ENCODE measurements at regions not wholly inside any gene's neighbourhood (a gene's known extent, or its start where the extent isn't known, plus 50 kb on each side); places are given as distances from the start of the nearest gene placed in this dataset.
A peak's percentile ranks its signal among the peaks of the same experiment; 100 is the strongest.

DNA sequence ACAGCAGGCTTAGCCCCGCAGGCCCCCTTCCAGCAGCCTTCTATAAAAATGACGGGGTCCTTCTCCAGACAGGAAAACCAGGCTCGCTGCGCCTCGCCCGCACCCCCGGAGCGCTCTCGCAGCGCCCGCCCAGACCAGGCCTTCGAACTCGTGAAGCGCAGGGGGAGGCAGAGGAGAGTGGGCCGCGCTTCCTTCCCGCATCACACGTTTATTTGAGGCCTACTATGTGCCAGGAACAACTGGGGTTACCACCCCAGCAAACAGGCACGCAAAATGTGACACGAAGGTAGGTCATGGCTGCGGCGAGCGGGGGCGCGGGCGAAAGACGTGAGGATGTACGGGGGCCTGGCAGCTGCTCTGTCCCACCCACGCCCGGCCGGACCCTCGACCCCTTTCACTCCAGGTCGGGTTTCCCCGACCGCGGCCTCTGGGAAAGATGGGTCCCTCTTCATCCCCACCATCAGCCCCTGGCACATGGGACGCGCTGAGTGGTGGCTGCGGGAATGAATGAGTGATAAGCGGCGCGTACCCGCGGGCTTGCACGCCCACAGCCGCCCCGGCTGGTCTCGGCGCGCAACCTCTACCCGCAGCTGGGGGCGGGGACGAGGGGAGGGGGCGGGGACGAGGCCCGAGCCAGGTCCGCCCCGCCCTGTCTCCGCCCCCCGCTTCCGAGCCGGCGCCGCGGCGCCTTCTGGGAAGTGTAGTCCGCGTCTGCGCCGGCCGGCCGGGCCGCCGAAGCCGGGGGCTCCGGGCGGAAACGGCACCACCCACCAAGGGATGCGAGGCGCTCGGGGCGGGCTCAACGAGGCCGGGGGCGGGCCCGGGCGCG lies 59.1 kb downstream of the ZNF467 start:
- Histone ChIP-seq H3K4me1 (peaks cover 4 to 49% (median 24%) of the 10 kb centered on the region in 12 donors), H3K27ac (peak overlapping the region in 11 of 12 donors; percentile 72 to 94 (median 86)), H3K36me3 (no peaks in the 10 kb centered on the region), H3K27me3 (no peaks in the 10 kb centered on the region), H3K9me3 (peaks cover 0 to 29% (median 15%) of the 10 kb centered on the region in 12 donors), H3K4me3 (peak overlapping the region; percentile 54 to 94 (median 78))
- ATAC-seq, result peak; percentile 71 to 90 (median 88)
- intact Hi-C loops (cut with DNase I), result loop anchor here in 2 of 10 donors (5.0 to 10.0 kb wide), 3 partner anchors 89 to 1343 kb away; partner anchors contain the start of genes CDK5 (in 1 of the 2), SLC4A2 (in 1 of the 2) and ZNF862 (in 1 of the 2)
- peak; percentile 92 to 97 (median 93) for DNase-seq
- TF ChIP-seq POLR2A (IDR thresholded peaks at IDR 0.05), result no peak
- TF ChIP-seq CTCF (IDR thresholded peaks at IDR 0.05), result peak in 1 of 12 donors; percentile 10
- WGBS, 4 donors, result 3 to 6% (median 5%) methylated on average over 23 to 88 of the region's 88 CpGs

DNA sequence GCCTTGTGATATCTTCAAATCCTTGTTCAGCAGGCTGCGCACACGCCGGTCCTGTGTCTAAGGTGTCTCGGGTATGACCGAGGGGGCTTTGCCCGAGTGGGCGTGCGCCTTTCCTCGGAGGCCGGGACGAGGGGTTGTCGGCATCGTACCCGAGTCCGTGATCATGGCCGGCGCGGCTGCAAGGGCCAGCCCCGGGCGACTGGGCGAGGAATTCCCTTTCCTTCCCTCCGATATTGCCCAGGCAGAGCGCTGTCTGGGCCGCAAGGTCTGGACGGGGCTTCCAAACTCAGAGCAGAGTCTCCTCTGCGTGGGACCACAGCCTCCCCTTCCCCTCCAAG lies 59.7 kb downstream of the ZNF467 start:
- TF ChIP-seq POLR2A (IDR thresholded peaks at IDR 0.05), result no peak
- no peak for TF ChIP-seq CTCF (IDR thresholded peaks at IDR 0.05)
- no peak for ATAC-seq
- H3K27me3 ChIP-seq, result no peaks in the 10 kb centered on the region
- no peaks in the 10 kb centered on the region for H3K36me3 ChIP-seq
- no peak for DNase-seq
- peak overlapping the region in 1 of 12 donors; percentile 94 for H3K27ac ChIP-seq
- intact Hi-C loops (cut with DNase I), result loop anchor here in 2 of 10 donors (5.0 to 10.0 kb wide), 3 partner anchors 89 to 1344 kb away; partner anchors contain the start of genes CDK5 (in 1 of the 2), SLC4A2 (in 1 of the 2) and ZNF862 (in 1 of the 2)
- 67 to 78% (median 75%) methylated on average over 24 to 26 of the region's 26 CpGs for WGBS, 4 donors
- peaks cover 4 to 44% (median 23%) of the 10 kb centered on the region in 12 donors for H3K4me1 ChIP-seq
- peaks cover 0 to 33% (median 17%) of the 10 kb centered on the region in 12 donors for H3K9me3 ChIP-seq
- H3K4me3 ChIP-seq, result peak overlapping the region in 9 of 12 donors; percentile 71 to 94 (median 79)

DNA sequence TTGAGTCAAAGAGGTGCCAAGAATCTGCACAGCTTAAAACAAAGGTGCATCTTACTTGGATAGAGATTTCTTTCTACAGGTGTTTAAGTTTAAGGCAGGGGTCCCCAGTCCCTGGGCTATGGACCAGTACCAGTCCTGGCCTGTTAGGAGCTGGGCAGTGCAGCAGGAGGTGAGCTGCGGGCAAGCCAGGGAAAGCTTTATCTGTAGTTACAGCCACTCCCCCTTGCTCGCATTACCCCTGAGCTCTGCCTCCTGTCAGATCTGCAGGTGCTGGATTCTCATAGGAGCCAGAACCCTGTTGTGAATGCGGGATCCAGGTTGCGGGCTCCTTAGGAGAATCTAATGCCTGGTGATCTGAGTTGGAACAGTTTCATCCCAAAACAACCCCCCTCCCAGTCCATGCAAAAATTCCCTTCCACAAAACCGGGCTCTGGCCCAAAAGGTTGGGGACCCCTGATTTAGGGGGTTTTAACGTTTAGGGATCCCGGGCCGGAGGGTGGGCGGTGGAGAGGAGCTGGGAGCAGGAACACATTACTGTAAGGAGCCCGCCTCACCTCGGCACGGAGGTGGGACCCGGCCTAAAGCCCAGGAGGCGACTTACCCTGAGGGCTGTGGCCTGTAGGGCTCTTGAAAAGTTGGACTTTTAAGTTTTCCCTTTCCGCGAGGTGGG lies 60.2 kb downstream of the ZNF467 start:
- no peak for DNase-seq
- Histone ChIP-seq H3K27ac (no peak overlapping the region), H3K9me3 (peaks cover 0 to 34% (median 17%) of the 10 kb centered on the region in 12 donors), H3K4me1 (peaks cover 4 to 38% (median 23%) of the 10 kb centered on the region in 12 donors), H3K36me3 (no peaks in the 10 kb centered on the region), H3K4me3 (peak overlapping the region in 1 of 12 donors; percentile 94), H3K27me3 (no peaks in the 10 kb centered on the region)
- intact Hi-C loops (cut with DNase I), result loop anchor here in 2 of 10 donors (5.0 to 10.0 kb wide), 3 partner anchors 88 to 1344 kb away; partner anchors contain the start of genes CDK5 (in 1 of the 2), SLC4A2 (in 1 of the 2) and ZNF862 (in 1 of the 2)
- ATAC-seq, result no peak
- TF ChIP-seq CTCF (IDR thresholded peaks at IDR 0.05) (no peak), POLR2A (IDR thresholded peaks at IDR 0.05) (no peak)
- 81 to 90% (median 87%) methylated on average over 11 to 16 of the region's 16 CpGs for WGBS, 4 donors

- H3K36me3 ChIP-seq, result no peaks in the 10 kb centered on the region
- ATAC-seq, result no peak
- peaks cover 0 to 34% (median 17%) of the 10 kb centered on the region in 12 donors for H3K9me3 ChIP-seq
- DNase-seq, result no peak
- no peaks in the 10 kb centered on the region for H3K4me1 ChIP-seq
- WGBS, 4 donors, result 93 to 95% (median 94%) methylated on average over 7 of the region's 7 CpGs
- H3K27ac ChIP-seq, result no peak overlapping the region
- no peak overlapping the region for H3K4me3 ChIP-seq
- H3K27me3 ChIP-seq, result no peaks in the 10 kb centered on the region
- intact Hi-C loops (cut with DNase I), result loop anchor here in 1 of 10 donors (2.0 kb wide), 1 partner anchor 69 kb away; no protein-coding TSS in a partner anchor
- no peak for TF ChIP-seq POLR2A (IDR thresholded peaks at IDR 0.05)
- no peak for TF ChIP-seq CTCF (IDR thresholded peaks at IDR 0.05)
Observed at GRCh38 chr7:149708026-149708425, 65.4 kb downstream of the ZNF467 start.
